ENCODE measurements at regions not wholly inside any gene's neighbourhood (a gene's known extent, or its start where the extent isn't known, plus 50 kb on each side); places are given as distances from the start of the nearest gene placed in this dataset.
"Not testable (repeated sequence)": the region's sequence is repeated elsewhere in the genome, so short reads cannot be mapped to it uniquely, and the experiment has no call there.

GRCh38 chr6:93859971-93860370, 440.6 kb upstream of the EPHA7 start:
- Histone ChIP-seq H3K36me3 (ENCODE audit: control insufficient read depth, insufficient read depth, low read length) (no peaks in the 10 kb centered on the region), H3K4me3 (ENCODE audit: low read depth, low read length) (no peak overlapping the region), H3K27me3 (ENCODE audit: control insufficient read depth, insufficient read depth, low read length) (no peaks in the 10 kb centered on the region)
- no peak for TF ChIP-seq CTCF (IDR thresholded peaks at IDR 0.05; ENCODE audit: insufficient read depth, low read length, poor library complexity, severe bottlenecking)
- no peak for DNase-seq (ENCODE audit: low read depth)

GRCh38 chr6:93858213-93858612, 438.9 kb upstream of the EPHA7 start:
- Histone ChIP-seq H3K36me3 (ENCODE audit: control insufficient read depth, insufficient read depth, low read length) (no peaks in the 10 kb centered on the region), H3K4me3 (ENCODE audit: low read depth, low read length) (no peak overlapping the region), H3K27me3 (ENCODE audit: control insufficient read depth, insufficient read depth, low read length) (no peaks in the 10 kb centered on the region)
- TF ChIP-seq CTCF (IDR thresholded peaks at IDR 0.05; ENCODE audit: insufficient read depth, low read length, poor library complexity, severe bottlenecking) = no peak
- DNase-seq (ENCODE audit: low read depth) = no peak

- Histone ChIP-seq H3K36me3 (ENCODE audit: control insufficient read depth, insufficient read depth, low read length) (no peaks in the 10 kb centered on the region), H3K27me3 (ENCODE audit: control insufficient read depth, insufficient read depth, low read length) (no peaks in the 10 kb centered on the region), H3K4me3 (ENCODE audit: low read depth, low read length) (no peak overlapping the region)
- no peak for DNase-seq (ENCODE audit: low read depth)
- TF ChIP-seq CTCF (IDR thresholded peaks at IDR 0.05; ENCODE audit: insufficient read depth, low read length, poor library complexity, severe bottlenecking) = no peak
Measured at GRCh38 chr6:93849857-93850256, 430.5 kb upstream of the EPHA7 start.

- no peak for DNase-seq (ENCODE audit: low read depth)
- Histone ChIP-seq H3K4me3 (ENCODE audit: low read depth, low read length) (no peak overlapping the region), H3K27me3 (ENCODE audit: control insufficient read depth, insufficient read depth, low read length) (no peaks in the 10 kb centered on the region), H3K36me3 (ENCODE audit: control insufficient read depth, insufficient read depth, low read length) (no peaks in the 10 kb centered on the region)
- no peak for TF ChIP-seq CTCF (IDR thresholded peaks at IDR 0.05; ENCODE audit: insufficient read depth, low read length, poor library complexity, severe bottlenecking)
Measured at GRCh38 chr6:93848031-93848742, 428.8 kb upstream of the EPHA7 start.

- Histone ChIP-seq H3K27me3 (ENCODE audit: control insufficient read depth, insufficient read depth, low read length) (no peaks in the 10 kb centered on the region), H3K36me3 (ENCODE audit: control insufficient read depth, insufficient read depth, low read length) (no peaks in the 10 kb centered on the region), H3K4me3 (ENCODE audit: low read depth, low read length) (no peak overlapping the region)
- TF ChIP-seq CTCF (IDR thresholded peaks at IDR 0.05; ENCODE audit: insufficient read depth, low read length, poor library complexity, severe bottlenecking) = no peak
- no peak for DNase-seq (ENCODE audit: low read depth)
Measured at GRCh38 chr6:93842178-93842577, 422.8 kb upstream of the EPHA7 start.

- not testable (repeated sequence) for H3K27me3 ChIP-seq (ENCODE audit: control insufficient read depth, insufficient read depth, low read length); DNase-seq (ENCODE audit: low read depth); H3K36me3 ChIP-seq (ENCODE audit: control insufficient read depth, insufficient read depth, low read length)
Measured at GRCh38 chr6:93835451-93836145, 416.2 kb upstream of the EPHA7 start.

GRCh38 chr6:93835026-93835425, 415.7 kb upstream of the EPHA7 start:
- H3K27me3 ChIP-seq (ENCODE audit: control insufficient read depth, insufficient read depth, low read length); H3K36me3 ChIP-seq (ENCODE audit: control insufficient read depth, insufficient read depth, low read length); H3K4me3 ChIP-seq (ENCODE audit: low read depth, low read length); DNase-seq (ENCODE audit: low read depth): not testable (repeated sequence)

More at GRCh38 chr6:93835451-93836145, 416.2 kb upstream of the EPHA7 start:
- H3K4me3 ChIP-seq (ENCODE audit: low read depth, low read length) = not testable (repeated sequence)

- not testable (repeated sequence) for H3K4me3 ChIP-seq (ENCODE audit: low read depth, low read length); DNase-seq (ENCODE audit: low read depth); H3K36me3 ChIP-seq (ENCODE audit: control insufficient read depth, insufficient read depth, low read length); H3K27me3 ChIP-seq (ENCODE audit: control insufficient read depth, insufficient read depth, low read length)
Measured at GRCh38 chr6:93833326-93833725, 414.0 kb upstream of the EPHA7 start.

- not testable (repeated sequence) for H3K4me3 ChIP-seq (ENCODE audit: low read depth, low read length); DNase-seq (ENCODE audit: low read depth); H3K36me3 ChIP-seq (ENCODE audit: control insufficient read depth, insufficient read depth, low read length); H3K27me3 ChIP-seq (ENCODE audit: control insufficient read depth, insufficient read depth, low read length)
Measured at GRCh38 chr6:93829757-93830156, 410.4 kb upstream of the EPHA7 start.

All from kidney epithelial cell (primary cell).